H9 (cell line): ENCODE measurements at regions not wholly inside any gene's neighbourhood (a gene's known extent, or its start where the extent isn't known, plus 50 kb on each side); places are given as distances from the start of the nearest gene placed in this dataset.

Experiments
- DNase-seq: peaks from one replicate; pipeline ENCODE4 v3.0.0-alpha.2; 2017
- H2AFZ ChIP-seq: one replicate; pipeline ENCODE4 v1.6.1; 2013; ENCODE audit warnings: mild to moderate bottlenecking, low read length, control low read depth, moderate library complexity
- H2AK5ac ChIP-seq: 2 replicates; pipeline ENCODE4 v1.6.1; 2013; ENCODE audit warnings: low read length, control low read depth, mixed read lengths; ENCODE audit not compliant: insufficient read length
- H2BK120ac ChIP-seq: one replicate; pipeline ENCODE4 v1.6.1; 2013; ENCODE audit warnings: low read depth, mild to moderate bottlenecking, low read length, control low read depth, inconsistent platforms; ENCODE audit not compliant: poor library complexity, severe bottlenecking
- H2BK12ac ChIP-seq: 2 replicates; pipeline ENCODE4 v1.6.1; 2013; ENCODE audit warnings: low read length, control low read depth, mixed read lengths, low read depth; ENCODE audit not compliant: insufficient read length
- H2BK15ac ChIP-seq: 2 replicates; pipeline ENCODE4 v1.6.1; 2013; ENCODE audit warnings: low read depth, low read length, control low read depth
- H2BK20ac ChIP-seq: one replicate; pipeline ENCODE4 v1.6.1; 2013; ENCODE audit warnings: low read depth, mild to moderate bottlenecking, low read length, control low read depth, inconsistent platforms; ENCODE audit not compliant: poor library complexity, severe bottlenecking
- H2BK5ac ChIP-seq: 2 replicates; pipeline ENCODE4 v1.6.1; 2013; ENCODE audit warnings: low read length, control low read depth, mixed read lengths; ENCODE audit not compliant: insufficient read length
- H3K14ac ChIP-seq: 2 replicates; pipeline ENCODE4 v1.6.1; 2013; ENCODE audit warnings: low read length, control low read depth; ENCODE audit not compliant: insufficient read depth
- H3K18ac ChIP-seq: 2 replicates; pipeline ENCODE4 v1.6.1; 2013; ENCODE audit warnings: low read depth, mild to moderate bottlenecking, mixed read lengths, low read length, control low read depth; ENCODE audit not compliant: insufficient read length
- H3K23ac ChIP-seq: 2 replicates; pipeline ENCODE4 v1.6.1; 2013; ENCODE audit warnings: low read length, control low read depth, mixed read lengths, low read depth; ENCODE audit not compliant: insufficient read length
- H3K23me2 ChIP-seq: 2 replicates; pipeline ENCODE4 v1.6.1; 2013; ENCODE audit warnings: low read depth, mild to moderate bottlenecking, mixed read lengths, low read length, control low read depth; ENCODE audit not compliant: insufficient read length, poor library complexity, severe bottlenecking
- H3K27ac ChIP-seq: 2 replicates; pipeline ENCODE4 v1.5.1; 2013; ENCODE audit warnings: low read length, control low read depth, mixed read lengths, low read depth; ENCODE audit not compliant: insufficient read length
- H3K27me3 ChIP-seq: 2 replicates; pipeline ENCODE4 v1.6.1; 2013; ENCODE audit warnings: low read length, control low read depth, inconsistent platforms; ENCODE audit not compliant: insufficient read depth
- H3K4ac ChIP-seq: 2 replicates; pipeline ENCODE4 v1.6.1; 2013; ENCODE audit warnings: low read depth, mild to moderate bottlenecking, control low read depth, inconsistent platforms, low read length, moderate library complexity
- H3K4me1 ChIP-seq: 2 replicates; pipeline ENCODE4 v1.6.1; 2013; ENCODE audit warnings: low read length, control low read depth, inconsistent platforms; ENCODE audit not compliant: insufficient read depth
- H3K4me2 ChIP-seq: 2 replicates; pipeline ENCODE4 v1.6.1; 2013; ENCODE audit warnings: low read length, control low read depth, mixed read lengths; ENCODE audit not compliant: insufficient read length, insufficient read depth
- H3K56ac ChIP-seq: 2 replicates; pipeline ENCODE4 v1.6.1; 2013; ENCODE audit warnings: low read depth, mild to moderate bottlenecking, mixed read lengths, low read length, control low read depth; ENCODE audit not compliant: insufficient read length
- H3K79me1 ChIP-seq: 2 replicates; pipeline ENCODE4 v1.6.1; 2013; ENCODE audit warnings: low read depth, mild to moderate bottlenecking, moderate library complexity, low read length, control low read depth, inconsistent platforms; ENCODE audit not compliant: insufficient read depth, poor library complexity, severe bottlenecking
- H3K79me2 ChIP-seq: 2 replicates; pipeline ENCODE4 v1.6.1; 2013; ENCODE audit warnings: low read length, control low read depth, inconsistent platforms; ENCODE audit not compliant: insufficient read depth
- H3K9ac ChIP-seq: 2 replicates; pipeline ENCODE4 v1.6.1; 2013; ENCODE audit warnings: low read length, control low read depth, mixed read lengths; ENCODE audit not compliant: insufficient read length; ENCODE audit errors: extremely low read depth
- H3K9me3 ChIP-seq: one replicate; pipeline ENCODE4 v1.6.1; 2013; ENCODE audit warnings: low read depth, low read length, inconsistent platforms; ENCODE audit not compliant: control insufficient read depth
- H3T11ph ChIP-seq: one replicate; pipeline ENCODE4 v1.6.1; 2013; ENCODE audit warnings: mild to moderate bottlenecking, low read length, control low read depth, inconsistent platforms
- H4K20me1 ChIP-seq: one replicate; pipeline ENCODE4 v1.6.1; 2013; ENCODE audit not compliant: control insufficient read depth, insufficient read length, insufficient read depth
- H4K5ac ChIP-seq: 2 replicates; pipeline ENCODE4 v1.6.1; 2013; ENCODE audit warnings: low read depth, mild to moderate bottlenecking, mixed read lengths, low read length, control low read depth; ENCODE audit not compliant: insufficient read length
- H4K8ac ChIP-seq: replicated peaks from 2 replicates; pipeline ENCODE4 v1.6.1; 2013; ENCODE audit warnings: low read length, control low read depth, mixed read lengths, low read depth; ENCODE audit not compliant: insufficient read length
- H4K91ac ChIP-seq: 2 replicates; pipeline ENCODE4 v1.6.1; 2013; ENCODE audit warnings: low read depth, mild to moderate bottlenecking, moderate library complexity, mixed read lengths, low read length, control low read depth; ENCODE audit not compliant: insufficient read length
- H3K27ac Mint-ChIP-seq, 3 experiments: 2 replicates in 2 of 3; 3 replicates in 1 of 3; pipeline ENCODE4 v1.8.0; 2020 to 2021; ENCODE audit warnings: mixed read lengths in 3 of 3, mild to moderate bottlenecking in 1 of 3, moderate library complexity in 1 of 3
- H3K27me3 Mint-ChIP-seq: 2 replicates; pipeline ENCODE4 v1.8.0; 2021; ENCODE audit warnings: low read depth, mild to moderate bottlenecking, moderate library complexity, mixed read lengths
- H3K36me3 Mint-ChIP-seq, 3 experiments: 2 replicates in 2 of 3; 3 replicates in 1 of 3; pipeline ENCODE4 v1.8.0; 2020 to 2021; ENCODE audit warnings: low read depth in 3 of 3, mixed read lengths in 3 of 3; ENCODE audit not compliant: insufficient read depth in 1 of 3
- H3K4me1 Mint-ChIP-seq, 2 experiments: 2 replicates each; pipeline ENCODE4 v1.8.0; 2020; ENCODE audit warnings: mixed read lengths in 2 of 2
- H3K4me3 Mint-ChIP-seq, 2 experiments: 2 replicates in 1 of 2; 3 replicates in 1 of 2; pipeline ENCODE4 v1.8.0; 2020 to 2021; ENCODE audit warnings: mild to moderate bottlenecking in 2 of 2, mixed read lengths in 2 of 2, moderate library complexity in 1 of 2
- H3K9me3 Mint-ChIP-seq, 2 experiments: 2 replicates in 1 of 2; 3 replicates in 1 of 2; pipeline ENCODE4 v1.8.0; 2020; ENCODE audit warnings: mild to moderate bottlenecking in 2 of 2, mixed read lengths in 2 of 2, moderate library complexity in 1 of 2
- WGBS: extraction: QIAGEN DNeasy Blood & Tissue Kit; methylation state at CpG from one replicate; pipeline ENCODE4 v1.1.7; 2013; ENCODE audit warnings: missing lambda C conversion rate, low lambda C conversion rate, mixed read lengths; ENCODE audit not compliant: insufficient read length; ENCODE audit errors: extremely low coverage; 5-methylcytosine and 5-hydroxymethylcytosine counted together
- TF ChIP-seq, protein P1 (sequence below): fragments of 200-600 bp; sonication (generic); conservative IDR thresholded peaks from 3 replicates; pipeline ENCODE4 v1.8.0; 2021; ENCODE audit warnings: antibody characterized with exemption, mild to moderate bottlenecking

DNA sequence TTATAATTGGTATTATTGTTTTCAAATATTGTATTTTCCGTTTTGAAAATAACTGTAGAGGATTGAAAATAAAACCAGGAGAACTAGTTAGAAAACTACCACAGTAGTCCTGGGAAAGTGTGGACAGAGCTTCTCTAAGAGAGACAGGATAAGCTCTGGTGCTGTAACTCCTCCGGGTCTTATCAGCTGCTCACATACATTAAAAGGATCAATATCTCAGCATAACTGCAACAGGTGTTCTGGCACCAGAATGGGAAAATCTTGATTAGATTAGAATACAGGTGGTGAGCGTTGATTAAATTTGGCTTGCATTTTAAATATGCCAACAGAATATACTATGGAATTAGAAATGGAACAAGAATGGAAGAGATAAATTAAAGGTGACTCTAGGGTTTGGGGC is 1138.9 kb upstream of the ADGRB3 start:
- H3K4me3 Mint-ChIP-seq: no peak overlapping the region
- H2AFZ ChIP-seq: no peak overlapping the region
- no peaks in the 10 kb centered on the region for H3K23me2 ChIP-seq
- H2BK15ac ChIP-seq: no peak overlapping the region
- no peak overlapping the region for H3K56ac ChIP-seq
- H3K18ac ChIP-seq: no peak overlapping the region
- H2BK20ac ChIP-seq: no peak overlapping the region
- H3K9ac ChIP-seq: no peak overlapping the region
- H3K4me1 Mint-ChIP-seq: no peaks in the 10 kb centered on the region
- no peak overlapping the region for H2BK5ac ChIP-seq
- no peak overlapping the region for H3K4ac ChIP-seq
- no peak overlapping the region for H3K27ac ChIP-seq
- no peak overlapping the region for H3K4me2 ChIP-seq
- no peak overlapping the region for H3T11ph ChIP-seq
- H4K8ac ChIP-seq: no peak overlapping the region
- peaks cover 0 to 4% of the 10 kb centered on the region in 2 experiments; a peak in 4 of 5 replicates for H3K9me3 Mint-ChIP-seq
- no peak overlapping the region for H3K23ac ChIP-seq
- no peaks in the 10 kb centered on the region for H3K4me1 ChIP-seq
- H3K36me3 Mint-ChIP-seq: no peaks in the 10 kb centered on the region
- no peaks in the 10 kb centered on the region for H3K27me3 ChIP-seq
- H2AK5ac ChIP-seq: no peak overlapping the region
- H2BK120ac ChIP-seq: no peak overlapping the region
- H3K27ac Mint-ChIP-seq: no peak overlapping the region
- no CpG with 5 or more reads among the region's 3 CpGs for WGBS
- TF ChIP-seq, protein P1, sequence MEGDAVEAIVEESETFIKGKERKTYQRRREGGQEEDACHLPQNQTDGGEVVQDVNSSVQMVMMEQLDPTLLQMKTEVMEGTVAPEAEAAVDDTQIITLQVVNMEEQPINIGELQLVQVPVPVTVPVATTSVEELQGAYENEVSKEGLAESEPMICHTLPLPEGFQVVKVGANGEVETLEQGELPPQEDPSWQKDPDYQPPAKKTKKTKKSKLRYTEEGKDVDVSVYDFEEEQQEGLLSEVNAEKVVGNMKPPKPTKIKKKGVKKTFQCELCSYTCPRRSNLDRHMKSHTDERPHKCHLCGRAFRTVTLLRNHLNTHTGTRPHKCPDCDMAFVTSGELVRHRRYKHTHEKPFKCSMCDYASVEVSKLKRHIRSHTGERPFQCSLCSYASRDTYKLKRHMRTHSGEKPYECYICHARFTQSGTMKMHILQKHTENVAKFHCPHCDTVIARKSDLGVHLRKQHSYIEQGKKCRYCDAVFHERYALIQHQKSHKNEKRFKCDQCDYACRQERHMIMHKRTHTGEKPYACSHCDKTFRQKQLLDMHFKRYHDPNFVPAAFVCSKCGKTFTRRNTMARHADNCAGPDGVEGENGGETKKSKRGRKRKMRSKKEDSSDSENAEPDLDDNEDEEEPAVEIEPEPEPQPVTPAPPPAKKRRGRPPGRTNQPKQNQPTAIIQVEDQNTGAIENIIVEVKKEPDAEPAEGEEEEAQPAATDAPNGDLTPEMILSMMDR: no peak
- H4K20me1 ChIP-seq: no peaks in the 10 kb centered on the region
- H3K27me3 Mint-ChIP-seq: no peaks in the 10 kb centered on the region
- H2BK12ac ChIP-seq: no peak overlapping the region
- H3K79me1 ChIP-seq: no peaks in the 10 kb centered on the region
- H3K14ac ChIP-seq: no peak overlapping the region
- no peaks in the 10 kb centered on the region for H3K79me2 ChIP-seq
- H3K9me3 ChIP-seq: no peaks in the 10 kb centered on the region
- no peak for DNase-seq
- no peak overlapping the region for H4K5ac ChIP-seq
- H4K91ac ChIP-seq: no peak overlapping the region
